Natural killer cell (primary cell): ENCODE measurements at regions not wholly inside any gene's neighbourhood (a gene's known extent, or its start where the extent isn't known, plus 50 kb on each side); places are given as distances from the start of the nearest gene placed in this dataset.

Experiments used
- ATAC-seq, 3 donors: fragments of 150-1000 bp in 2 of 3; fragments of 200-7000 bp in 1 of 3; cut with Tn5 transposase; 1 replicate in 1 of 3; 2 replicates in 2 of 3; pipeline ENCODE4 v1.10.0; 2021; ENCODE audit warnings: mild to moderate bottlenecking in 2 of 3, moderate library complexity in 2 of 3
- DNase-seq, 2 donors: peaks; one replicate each; pipeline versions ENCODE4 v3.0.0 to v3.0.0-alpha.2; 2013 to 2021; ENCODE audit warnings: mixed read lengths in 1 of 2
- H3K27ac ChIP-seq: one replicate; pipeline ENCODE4 v1.5.1; 2013; ENCODE audit warnings: mild to moderate bottlenecking, low read length
- H3K27me3 ChIP-seq: one replicate; pipeline ENCODE4 v1.6.1; 2013; ENCODE audit warnings: low read length; ENCODE audit not compliant: control insufficient read depth, insufficient read depth
- H3K36me3 ChIP-seq: one replicate; pipeline ENCODE4 v1.6.1; 2013; ENCODE audit warnings: low read length; ENCODE audit not compliant: control insufficient read depth, insufficient read depth
- H3K4me1 ChIP-seq: one replicate; pipeline ENCODE4 v1.6.1; 2013; ENCODE audit warnings: low read length; ENCODE audit not compliant: control insufficient read depth, insufficient read depth
- H3K4me3 ChIP-seq: one replicate; pipeline ENCODE4 v1.5.1; 2013; ENCODE audit warnings: low read length
- H3K9me3 ChIP-seq: one replicate; pipeline ENCODE4 v1.6.1; 2013; ENCODE audit warnings: low read length; ENCODE audit not compliant: control insufficient read depth, insufficient read depth
- H3K27ac Mint-ChIP-seq, 2 donors: one replicate each; pipeline ENCODE4 v1.8.0; 2022; ENCODE audit warnings: mild to moderate bottlenecking in 2 of 2, mixed read lengths in 2 of 2, moderate library complexity in 1 of 2
- H3K27me3 Mint-ChIP-seq, 2 donors: one replicate each; pipeline ENCODE4 v1.8.0; 2022; ENCODE audit warnings: low read depth in 2 of 2, mixed read lengths in 2 of 2
- H3K36me3 Mint-ChIP-seq: one replicate; pipeline ENCODE4 v1.8.0; 2022; ENCODE audit warnings: mixed read lengths
- H3K4me1 Mint-ChIP-seq, 2 donors: one replicate each; pipeline ENCODE4 v1.8.0; 2022; ENCODE audit warnings: mixed read lengths in 2 of 2
- H3K4me3 Mint-ChIP-seq: one replicate; pipeline ENCODE4 v1.8.0; 2022; ENCODE audit warnings: mild to moderate bottlenecking, moderate library complexity, mixed read lengths
- H3K9me3 Mint-ChIP-seq, 2 donors: one replicate each; pipeline ENCODE4 v1.8.0; 2022; ENCODE audit warnings: mixed read lengths in 2 of 2
- WGBS: methylation state at CpG from one replicate; pipeline ENCODE4 v1.1.7; 2013; ENCODE audit warnings: missing lambda C conversion rate; ENCODE audit not compliant: insufficient coverage; 5-methylcytosine and 5-hydroxymethylcytosine counted together
- intact Hi-C: fragments of 100-400 bp; cut with micrococcal nuclease; formaldehyde crosslinking; loops from one replicate; pipeline ENCODE4 v1.14.2; 2022
- TF ChIP-seq, protein P1 (sequence below): fragments of 200-600 bp; IDR thresholded peaks from one replicate; pipeline ENCODE4 v1.8.0; 2022; ENCODE audit warnings: antibody characterized with exemption

DNA sequence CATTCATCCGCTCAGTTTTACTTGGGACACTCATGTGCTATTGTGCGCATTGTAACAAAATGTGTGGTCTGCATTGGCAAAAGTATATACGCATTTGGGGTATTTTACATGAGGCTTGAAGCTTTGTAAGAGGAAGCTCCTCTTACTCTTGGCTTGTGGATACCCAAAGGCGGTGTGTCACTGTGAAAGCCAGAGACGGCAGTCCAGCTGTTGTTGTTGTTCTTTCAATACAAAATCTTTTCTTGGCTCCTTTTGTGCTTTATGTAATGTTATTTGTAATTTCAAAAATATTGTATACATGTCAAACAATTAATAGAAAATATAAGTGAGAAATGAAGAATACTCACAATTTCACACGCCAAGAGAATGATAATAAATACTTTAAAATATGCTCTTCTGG, 128.3 kb upstream of the MOCS2 start:
- H3K4me1 ChIP-seq = no peaks in the 10 kb centered on the region
- no peaks in the 10 kb centered on the region for H3K27me3 ChIP-seq
- no peaks in the 10 kb centered on the region for H3K36me3 ChIP-seq
- Mint-ChIP-seq H3K9me3 (peaks cover 0 to 4% of the 10 kb centered on the region in 2 donors), H3K27ac (no peak overlapping the region), H3K4me1 (no peaks in the 10 kb centered on the region), H3K4me3 (no peak overlapping the region), H3K36me3 (no peaks in the 10 kb centered on the region), H3K27me3 (no peaks in the 10 kb centered on the region)
- WGBS = 99% methylated on average over 4 of the region's 6 CpGs
- DNase-seq (no peak), ATAC-seq (no peak)
- TF ChIP-seq, protein P1, sequence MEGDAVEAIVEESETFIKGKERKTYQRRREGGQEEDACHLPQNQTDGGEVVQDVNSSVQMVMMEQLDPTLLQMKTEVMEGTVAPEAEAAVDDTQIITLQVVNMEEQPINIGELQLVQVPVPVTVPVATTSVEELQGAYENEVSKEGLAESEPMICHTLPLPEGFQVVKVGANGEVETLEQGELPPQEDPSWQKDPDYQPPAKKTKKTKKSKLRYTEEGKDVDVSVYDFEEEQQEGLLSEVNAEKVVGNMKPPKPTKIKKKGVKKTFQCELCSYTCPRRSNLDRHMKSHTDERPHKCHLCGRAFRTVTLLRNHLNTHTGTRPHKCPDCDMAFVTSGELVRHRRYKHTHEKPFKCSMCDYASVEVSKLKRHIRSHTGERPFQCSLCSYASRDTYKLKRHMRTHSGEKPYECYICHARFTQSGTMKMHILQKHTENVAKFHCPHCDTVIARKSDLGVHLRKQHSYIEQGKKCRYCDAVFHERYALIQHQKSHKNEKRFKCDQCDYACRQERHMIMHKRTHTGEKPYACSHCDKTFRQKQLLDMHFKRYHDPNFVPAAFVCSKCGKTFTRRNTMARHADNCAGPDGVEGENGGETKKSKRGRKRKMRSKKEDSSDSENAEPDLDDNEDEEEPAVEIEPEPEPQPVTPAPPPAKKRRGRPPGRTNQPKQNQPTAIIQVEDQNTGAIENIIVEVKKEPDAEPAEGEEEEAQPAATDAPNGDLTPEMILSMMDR = no peak
- H3K4me3 ChIP-seq = no peak overlapping the region
- intact Hi-C loops = no loop called here
- H3K27ac ChIP-seq = no peak overlapping the region
- no peaks in the 10 kb centered on the region for H3K9me3 ChIP-seq

DNA sequence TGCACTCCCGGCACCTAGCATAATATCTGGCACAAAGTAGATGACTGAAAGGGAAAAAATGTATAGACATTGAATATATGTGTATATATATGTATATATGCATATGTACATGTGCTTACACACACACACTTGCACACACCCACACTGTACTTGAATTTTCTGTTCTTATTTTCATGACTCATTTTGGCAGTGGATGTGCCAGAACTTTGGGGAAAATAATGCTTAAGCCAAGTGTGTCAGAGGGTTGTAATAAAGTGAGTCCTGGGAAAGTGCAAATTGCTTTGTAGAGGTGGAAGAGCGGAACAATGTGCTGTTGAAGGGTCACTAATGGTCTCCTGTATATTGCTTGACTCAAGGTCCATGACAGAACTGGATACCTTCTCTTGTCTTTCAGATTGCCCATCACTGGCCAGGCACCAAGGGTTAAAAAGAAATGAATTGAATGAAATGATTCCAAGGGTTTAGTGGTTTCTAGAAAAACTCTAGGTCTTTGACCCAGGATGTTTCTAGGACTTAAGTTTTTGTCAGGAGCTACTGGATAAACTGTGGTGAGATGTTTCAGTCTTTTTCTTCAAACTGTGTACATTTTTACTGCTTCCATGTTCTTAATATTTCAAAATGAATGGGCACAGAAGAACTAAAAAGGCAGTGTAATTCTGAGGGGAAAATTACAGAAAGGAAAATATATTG, 129.9 kb upstream of the MOCS2 start:
- Mint-ChIP-seq H3K27me3 (no peaks in the 10 kb centered on the region), H3K36me3 (no peaks in the 10 kb centered on the region), H3K4me3 (no peak overlapping the region), H3K27ac (no peak overlapping the region), H3K4me1 (no peaks in the 10 kb centered on the region), H3K9me3 (peaks cover 0 to 4% of the 10 kb centered on the region in 2 donors)
- Histone ChIP-seq H3K27me3 (no peaks in the 10 kb centered on the region), H3K9me3 (no peaks in the 10 kb centered on the region), H3K4me3 (no peak overlapping the region), H3K27ac (no peak overlapping the region), H3K36me3 (no peaks in the 10 kb centered on the region), H3K4me1 (no peaks in the 10 kb centered on the region)
- ATAC-seq (no peak), DNase-seq (no peak)
- TF ChIP-seq, protein P1 = no peak
- WGBS = 95% methylated on average over 1 of the region's 2 CpGs
- intact Hi-C loops = no loop called here

DNA sequence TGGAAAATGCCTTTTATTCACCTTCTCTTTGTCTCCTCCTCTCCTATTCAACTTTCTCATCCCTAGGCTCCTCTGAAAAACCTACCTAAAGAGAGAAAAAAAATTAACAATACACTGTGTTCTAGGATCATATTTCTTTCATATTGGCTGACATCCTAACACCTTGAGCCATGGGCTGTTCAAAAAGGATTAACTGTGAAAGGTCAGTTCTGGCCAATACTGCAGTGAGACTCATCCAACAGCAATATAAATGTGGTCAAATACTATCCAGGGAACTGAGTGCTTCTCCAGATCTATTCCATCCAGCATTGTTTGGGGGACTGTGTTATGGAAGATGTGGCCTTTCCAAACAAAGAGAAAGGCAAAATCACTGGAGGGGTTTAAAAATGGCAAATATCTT, 131.1 kb upstream of the MOCS2 start:
- Mint-ChIP-seq H3K4me3 (no peak overlapping the region), H3K4me1 (no peaks in the 10 kb centered on the region), H3K36me3 (no peaks in the 10 kb centered on the region), H3K27me3 (no peaks in the 10 kb centered on the region), H3K9me3 (peaks cover 0 to 4% of the 10 kb centered on the region in 2 donors), H3K27ac (no peak overlapping the region)
- TF ChIP-seq, protein P1 = no peak
- H3K4me1 ChIP-seq = no peaks in the 10 kb centered on the region
- no peak overlapping the region for H3K27ac ChIP-seq
- no peaks in the 10 kb centered on the region for H3K36me3 ChIP-seq
- H3K9me3 ChIP-seq = no peaks in the 10 kb centered on the region
- no peak overlapping the region for H3K4me3 ChIP-seq
- DNase-seq (no peak), ATAC-seq (no peak)
- no peaks in the 10 kb centered on the region for H3K27me3 ChIP-seq
- intact Hi-C loops = no loop called here

DNA sequence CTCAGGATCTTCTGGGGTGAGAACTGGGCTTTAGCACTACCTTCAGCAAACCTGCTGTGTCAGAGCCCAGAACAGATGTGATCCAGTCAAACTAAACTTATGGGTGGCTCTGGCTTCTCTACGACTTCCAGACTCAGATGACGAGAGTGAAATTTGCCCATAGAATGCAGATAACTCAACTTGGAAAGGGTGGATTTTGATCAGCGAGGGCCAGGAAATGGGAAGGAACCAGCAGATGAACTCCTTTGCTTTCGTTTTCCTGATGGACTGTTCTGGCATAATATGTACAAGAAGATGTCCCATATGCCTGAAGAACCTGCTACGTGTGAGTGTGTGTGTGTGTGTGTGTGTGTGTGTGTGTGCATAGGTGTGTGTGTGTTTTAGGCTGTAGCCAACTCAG, 132.0 kb upstream of the MOCS2 start:
- intact Hi-C loops = no loop called here
- 92% methylated on average over 5 of the region's 5 CpGs for WGBS
- no peaks in the 10 kb centered on the region for H3K4me1 ChIP-seq
- no peak for ATAC-seq
- H3K4me3 ChIP-seq = no peak overlapping the region
- H3K36me3 Mint-ChIP-seq = no peaks in the 10 kb centered on the region
- no peaks in the 10 kb centered on the region for H3K36me3 ChIP-seq
- no peaks in the 10 kb centered on the region for H3K27me3 Mint-ChIP-seq
- DNase-seq = no peak
- no peak overlapping the region for H3K27ac Mint-ChIP-seq
- H3K4me3 Mint-ChIP-seq = no peak overlapping the region
- H3K27ac ChIP-seq = no peak overlapping the region
- H3K4me1 Mint-ChIP-seq = no peaks in the 10 kb centered on the region
- TF ChIP-seq, protein P1 = no peak
- peaks cover 0 to 4% of the 10 kb centered on the region in 2 donors for H3K9me3 Mint-ChIP-seq
- H3K9me3 ChIP-seq = no peaks in the 10 kb centered on the region
- no peaks in the 10 kb centered on the region for H3K27me3 ChIP-seq
